UCSD-AML1 (cell line): ENCODE measurements at regions not wholly inside any gene's neighbourhood (a gene's known extent, or its start where the extent isn't known, plus 50 kb on each side); places are given as distances from the start of the nearest gene placed in this dataset.

Experiments
- DNase-seq: peaks from one replicate; lab custom pipeline; 2025; ENCODE audit not compliant: unreplicated experiment; lab: John Stamatoyannopoulos, UW

GRCh38 chr5:101937041-101937440 is 359.0 kb downstream of the SLCO4C1 start:
- no peak for DNase-seq

GRCh38 chr5:101935086-101935485 is 361.0 kb downstream of the SLCO4C1 start:
- DNase-seq: no peak

- no peak for DNase-seq
Observed at GRCh38 chr5:101932599-101932998, 363.5 kb downstream of the SLCO4C1 start.

- no peak for DNase-seq
Observed at GRCh38 chr5:101929628-101930027, 366.5 kb downstream of the SLCO4C1 start.

GRCh38 chr5:101917166-101917565 is 378.9 kb downstream of the SLCO4C1 start:
- DNase-seq: no peak

GRCh38 chr5:101915554-101915953 is 380.5 kb downstream of the SLCO4C1 start:
- DNase-seq: no peak

GRCh38 chr5:101904736-101905135 is 391.3 kb downstream of the SLCO4C1 start:
- no peak for DNase-seq

- peak; percentile 2 for DNase-seq
Observed at GRCh38 chr5:101897914-101898313, 398.2 kb downstream of the SLCO4C1 start.

GRCh38 chr5:101894985-101895384 is 401.1 kb downstream of the SLCO4C1 start:
- no peak for DNase-seq

- DNase-seq: no peak
Observed at GRCh38 chr5:101878190-101878589, 417.9 kb downstream of the SLCO4C1 start.

- DNase-seq: no peak
Observed at GRCh38 chr5:101877451-101877850, 418.6 kb downstream of the SLCO4C1 start.

- no peak for DNase-seq
Observed at GRCh38 chr5:101866473-101866872, 429.6 kb downstream of the SLCO4C1 start.

GRCh38 chr5:101860563-101860962 is 435.5 kb downstream of the SLCO4C1 start:
- DNase-seq: no peak

- DNase-seq: peak; percentile 7
Observed at GRCh38 chr5:101860145-101860544, 435.9 kb downstream of the SLCO4C1 start.

- DNase-seq: no peak
Observed at GRCh38 chr5:101846496-101846895, 449.6 kb downstream of the SLCO4C1 start.

GRCh38 chr5:101843055-101843454 is 453.0 kb downstream of the SLCO4C1 start:
- no peak for DNase-seq

- no peak for DNase-seq
Observed at GRCh38 chr5:101838435-101838834, 457.6 kb downstream of the SLCO4C1 start.

- DNase-seq: no peak
Observed at GRCh38 chr5:101829255-101829654, 466.8 kb downstream of the SLCO4C1 start.

GRCh38 chr5:101811466-101811865 is 484.6 kb downstream of the SLCO4C1 start:
- no peak for DNase-seq

- DNase-seq: no peak
Observed at GRCh38 chr5:101806410-101806809, 489.7 kb downstream of the SLCO4C1 start.

GRCh38 chr5:101796427-101796826 is 499.7 kb downstream of the SLCO4C1 start:
- DNase-seq: no peak

GRCh38 chr5:101788797-101789196 is 507.3 kb downstream of the SLCO4C1 start:
- DNase-seq: no peak

- no peak for DNase-seq
Observed at GRCh38 chr5:101785090-101785489, 511.0 kb downstream of the SLCO4C1 start.
